Activated naive CD4-positive, alpha-beta T cell treated with anti-CD3 and anti-CD28 coated beads, Interleukin-2, amount 50 U/mL, for 72 hours (primary cell): ENCODE measurements at regions not wholly inside any gene's neighbourhood (a gene's known extent, or its start where the extent isn't known, plus 50 kb on each side); places are given as distances from the start of the nearest gene placed in this dataset.

Source experiments
- ATAC-seq, 2 donors: fragments of 150-1000 bp; cut with Tn5 transposase; 2 replicates each; pipeline ENCODE4 v1.10.0; 2021; ENCODE audit warnings: mild to moderate bottlenecking in 2 of 2, moderate library complexity in 2 of 2
- DNase-seq, 2 donors: peaks; one replicate each; pipeline ENCODE4 v3.0.0; 2021 to 2022; ENCODE audit warnings: low spot score in 2 of 2
- H3K27ac Mint-ChIP-seq, 2 donors: one replicate each; pipeline ENCODE4 v1.8.0; 2022; ENCODE audit warnings: mild to moderate bottlenecking in 2 of 2, mixed read lengths in 2 of 2
- H3K36me3 Mint-ChIP-seq, 2 donors: one replicate each; pipeline ENCODE4 v1.8.0; 2022; ENCODE audit warnings: mixed read lengths in 2 of 2
- H3K9me3 Mint-ChIP-seq, 2 donors: one replicate each; pipeline ENCODE4 v1.8.0; 2022; ENCODE audit warnings: mixed read lengths in 2 of 2

DNA sequence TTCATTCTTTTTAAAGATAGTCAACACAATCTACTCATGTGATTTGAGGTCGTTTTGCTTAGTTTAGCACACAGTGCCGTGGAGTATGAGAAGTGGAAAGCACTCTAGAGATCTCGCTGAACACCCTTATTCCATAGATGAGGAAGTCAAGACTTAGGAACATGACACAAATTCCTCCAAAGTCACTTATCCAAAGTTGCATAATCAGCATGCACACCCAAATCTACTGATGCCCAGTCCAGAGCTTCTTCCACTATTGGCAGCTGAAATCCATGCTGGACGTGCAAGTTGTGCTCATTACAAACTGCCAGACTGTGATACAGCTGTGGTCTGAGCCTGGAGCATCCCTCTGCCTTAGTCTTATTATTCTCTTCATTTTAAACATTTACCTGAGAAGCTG lies 83.5 kb upstream of the ZNF280D start:
- DNase-seq (no peak), ATAC-seq (no peak)
- Mint-ChIP-seq H3K9me3 (no peaks in the 10 kb centered on the region), H3K36me3 (no peaks in the 10 kb centered on the region), H3K27ac (no peak overlapping the region)

DNA sequence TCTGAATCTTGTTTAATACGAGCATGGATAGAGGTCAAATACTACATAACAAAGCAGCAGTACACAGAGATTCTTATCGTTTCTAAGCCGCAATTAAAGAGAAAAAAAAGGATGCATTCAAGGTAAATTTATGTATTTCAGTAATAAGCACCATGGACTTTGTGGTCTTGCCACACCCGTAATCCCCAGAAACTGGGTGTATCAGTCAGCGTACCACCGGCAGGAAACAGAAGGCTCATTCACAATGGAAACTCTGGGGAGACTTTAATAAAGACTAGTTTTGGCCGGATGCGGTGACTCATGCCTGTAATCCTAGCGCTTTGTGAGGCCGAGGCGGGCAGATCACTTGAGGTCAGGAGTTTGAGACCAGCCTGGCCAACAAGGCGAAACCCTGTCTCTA lies 81.9 kb upstream of the ZNF280D start:
- Mint-ChIP-seq H3K27ac (no peak overlapping the region), H3K36me3 (peaks cover 0 to 4% of the 10 kb centered on the region in 2 donors), H3K9me3 (peaks cover 0 to 6% of the 10 kb centered on the region in 2 donors)
- no peak for ATAC-seq
- no peak for DNase-seq

DNA sequence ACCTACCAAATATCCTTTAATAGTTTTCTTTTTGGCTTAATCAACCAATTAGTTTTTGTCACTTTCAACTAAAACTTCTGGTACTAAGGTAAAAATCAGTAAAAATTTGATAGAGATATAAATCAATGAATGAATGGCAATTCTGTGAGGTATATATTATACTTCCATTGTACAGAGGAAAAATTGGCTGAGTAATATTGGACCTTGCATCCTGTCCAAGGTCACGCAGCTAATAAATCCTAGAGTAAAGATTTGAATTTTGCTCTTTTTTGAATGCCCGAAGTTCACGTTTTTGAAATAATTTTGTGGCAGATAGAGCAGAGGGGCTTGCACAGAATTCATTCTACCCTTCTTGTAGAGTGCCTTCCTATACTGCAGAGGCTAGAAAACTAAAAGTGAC lies 81.1 kb upstream of the ZNF280D start:
- DNase-seq (no peak), ATAC-seq (no peak)
- peaks cover 0 to 4% of the 10 kb centered on the region in 2 donors for H3K36me3 Mint-ChIP-seq
- H3K9me3 Mint-ChIP-seq, result peaks cover 3 to 10% of the 10 kb centered on the region in 2 donors
- no peak overlapping the region for H3K27ac Mint-ChIP-seq

DNA sequence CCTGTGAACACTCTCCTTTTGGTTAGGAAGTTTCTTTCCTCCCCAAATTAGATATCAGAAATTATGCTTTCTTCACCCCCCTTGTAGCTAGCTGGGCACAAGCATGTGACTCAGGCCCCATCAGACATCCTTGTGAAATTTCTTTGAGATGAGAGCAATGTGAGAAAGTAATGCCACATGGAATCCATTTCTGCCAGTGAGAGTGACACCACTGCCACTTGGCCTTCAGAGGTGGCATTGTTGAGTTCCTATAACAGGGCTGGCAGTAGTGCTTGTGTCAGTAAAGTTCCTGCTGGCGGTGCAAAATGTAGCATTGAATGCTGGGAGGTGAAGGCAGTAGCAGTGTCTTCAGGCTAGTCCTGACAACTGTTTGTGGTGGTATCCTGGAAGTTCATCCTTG lies 80.7 kb upstream of the ZNF280D start:
- DNase-seq, result no peak
- H3K27ac Mint-ChIP-seq, result no peak overlapping the region

DNA sequence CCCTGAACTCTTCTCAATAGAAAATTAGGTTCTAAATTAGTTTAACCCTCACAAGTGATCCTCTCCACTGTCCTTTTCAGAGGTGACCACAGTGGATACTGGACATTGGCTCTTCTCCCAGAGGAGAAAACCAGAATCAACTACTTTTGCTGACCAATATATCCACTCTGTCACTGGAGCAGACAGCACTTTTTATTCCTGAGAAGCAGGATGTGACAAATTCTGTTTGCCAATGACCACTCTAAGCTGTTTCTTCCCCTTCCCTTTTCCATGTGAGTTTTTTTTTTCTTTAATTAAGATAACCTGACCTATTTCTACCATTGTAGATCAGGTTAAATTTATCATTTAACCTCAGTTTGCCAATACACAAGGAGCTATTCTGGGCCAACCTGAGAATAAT lies 79.7 kb upstream of the ZNF280D start:
- DNase-seq (no peak), ATAC-seq (no peak)
- Mint-ChIP-seq H3K9me3 (peaks cover 11 to 22% of the 10 kb centered on the region in 2 donors), H3K36me3 (peaks cover 14% of the 10 kb centered on the region in 2 donors), H3K27ac (no peak overlapping the region)

More for the DNA sequence above, 80.7 kb upstream of the ZNF280D start:
- Mint-ChIP-seq H3K36me3 (peaks cover 4 to 7% of the 10 kb centered on the region in 2 donors), H3K9me3 (peaks cover 6 to 13% of the 10 kb centered on the region in 2 donors)
- ATAC-seq, result no peak

DNA sequence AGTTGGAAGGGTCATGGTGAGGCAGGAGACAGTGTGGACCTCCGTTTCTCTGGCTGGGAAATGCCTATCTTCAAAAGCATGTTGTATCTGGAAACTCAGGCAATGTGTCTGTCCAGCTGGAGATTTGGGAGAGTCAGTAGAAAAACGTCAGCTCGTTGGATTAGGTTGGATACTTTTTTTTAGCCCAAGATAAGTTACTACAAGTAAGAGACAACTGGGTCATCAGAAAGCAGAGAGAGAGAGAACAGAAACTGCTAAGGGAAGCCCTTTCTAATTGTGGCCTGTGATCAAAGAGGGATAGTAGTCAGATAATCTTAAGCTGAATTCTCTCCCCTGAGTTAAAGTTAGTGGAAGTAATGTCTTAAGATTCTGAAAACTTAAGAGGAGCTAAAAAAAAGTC lies 78.9 kb upstream of the ZNF280D start:
- DNase-seq, result no peak
- Mint-ChIP-seq H3K36me3 (peaks cover 18% of the 10 kb centered on the region in 2 donors), H3K27ac (no peak overlapping the region), H3K9me3 (peaks cover 15 to 25% of the 10 kb centered on the region in 2 donors)
- ATAC-seq, result no peak

DNA sequence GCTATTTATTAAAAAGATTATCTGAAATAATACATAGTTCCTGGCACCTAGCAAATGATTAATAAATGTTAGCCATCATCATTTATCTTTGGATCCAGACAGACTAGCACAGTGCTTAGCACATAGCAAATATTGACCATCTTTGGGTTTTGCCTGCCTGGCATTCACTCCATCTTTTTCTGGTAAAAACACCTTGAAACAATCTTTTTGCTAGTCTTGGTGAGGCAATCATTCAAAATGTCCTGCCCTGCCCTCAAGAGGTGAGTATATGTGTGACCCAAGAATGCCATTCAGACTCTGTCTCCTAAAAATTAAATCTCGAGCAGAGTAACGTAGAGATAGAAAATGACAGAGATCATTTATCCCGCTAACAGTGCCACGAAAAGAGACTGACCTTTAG lies 78.3 kb upstream of the ZNF280D start:
- no peak overlapping the region for H3K27ac Mint-ChIP-seq
- peaks cover 18% of the 10 kb centered on the region in 2 donors for H3K36me3 Mint-ChIP-seq
- ATAC-seq (no peak), DNase-seq (no peak)
- peaks cover 15 to 29% of the 10 kb centered on the region in 2 donors for H3K9me3 Mint-ChIP-seq

DNA sequence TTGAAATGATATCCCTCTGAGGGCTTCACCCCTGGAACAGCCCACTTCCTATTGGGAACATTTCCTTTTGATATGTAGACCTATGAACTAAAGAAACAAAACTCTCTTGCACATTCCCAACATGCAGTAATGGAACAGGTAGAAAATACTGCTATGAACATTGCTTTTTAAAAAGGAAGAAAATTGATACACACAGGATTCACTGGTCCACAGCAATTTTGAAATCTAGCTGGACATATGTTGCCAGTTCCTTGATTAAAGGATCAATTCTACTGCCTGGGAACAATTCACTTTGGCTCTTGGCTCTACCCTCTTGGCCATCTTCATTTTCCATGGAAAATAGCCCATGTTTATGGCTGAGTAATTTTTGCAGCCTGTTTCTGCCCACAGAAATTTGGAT lies 74.9 kb upstream of the ZNF280D start:
- no peak for DNase-seq
- Mint-ChIP-seq H3K27ac (no peak overlapping the region), H3K36me3 (peaks cover 18% of the 10 kb centered on the region in 2 donors), H3K9me3 (peaks cover 15 to 29% of the 10 kb centered on the region in 2 donors)
- ATAC-seq, result no peak

DNA sequence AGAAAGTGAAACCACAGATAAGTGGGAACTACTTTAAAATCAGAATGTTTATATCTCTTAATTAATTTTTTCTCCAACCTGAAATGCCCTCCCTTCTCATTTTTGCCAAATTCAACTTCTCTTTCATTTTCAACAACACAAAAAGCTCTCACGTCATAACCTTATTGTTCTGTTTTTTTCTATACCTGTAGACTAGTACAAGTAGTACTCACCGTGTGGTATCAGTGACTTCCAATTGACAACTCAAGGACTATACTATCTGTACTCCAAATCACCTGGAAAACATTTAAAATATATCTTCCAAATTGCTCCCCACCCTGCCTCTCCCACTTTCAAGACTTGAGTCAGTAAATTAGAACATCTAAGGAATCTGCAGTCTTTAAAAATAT lies 72.8 kb upstream of the ZNF280D start:
- Mint-ChIP-seq H3K36me3 (peaks cover 18% of the 10 kb centered on the region in 2 donors), H3K9me3 (peaks cover 15 to 29% of the 10 kb centered on the region in 2 donors), H3K27ac (peak overlapping the region in 1 of 2 donors; percentile 27)
- peak in 1 of 2 donors; percentile 41 for ATAC-seq
- DNase-seq, result no peak

DNA sequence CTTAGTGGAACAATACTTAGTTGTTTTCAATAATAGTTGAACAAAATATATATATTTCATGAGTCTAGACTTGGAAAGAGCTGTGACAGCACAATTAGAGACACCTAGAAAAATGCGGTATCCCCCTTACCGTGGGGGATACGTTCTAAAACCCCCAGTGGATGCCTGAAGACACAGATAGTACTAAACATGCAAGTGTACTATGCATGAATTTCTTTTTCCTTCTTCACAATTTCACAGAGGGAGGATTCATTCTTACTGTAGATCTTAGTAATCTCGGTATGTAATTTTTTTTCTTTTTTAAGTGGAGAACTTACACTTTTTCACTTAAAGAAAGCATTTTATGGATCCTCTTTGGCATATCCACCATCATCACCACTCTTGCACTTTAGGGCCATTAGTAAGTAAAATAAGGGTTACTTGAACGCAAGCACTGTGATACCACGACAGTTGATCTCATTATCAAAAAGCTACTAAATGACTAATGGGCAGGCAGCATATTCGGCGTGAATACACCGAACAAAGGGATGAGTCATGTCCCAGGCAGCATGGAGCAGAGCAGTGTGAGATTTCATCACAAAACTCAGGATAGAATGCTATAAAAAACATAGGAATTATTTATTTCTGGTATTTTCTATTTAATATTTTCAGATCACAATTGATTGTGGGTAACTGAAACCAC lies 72.3 kb upstream of the ZNF280D start:
- peaks cover 15 to 24% of the 10 kb centered on the region in 2 donors for H3K9me3 Mint-ChIP-seq
- peak in 1 of 2 donors; percentile 14 for DNase-seq
- ATAC-seq, result peak; percentile 47 to 96
- H3K27ac Mint-ChIP-seq, result no peak overlapping the region
- H3K36me3 Mint-ChIP-seq, result peaks cover 15 to 18% of the 10 kb centered on the region in 2 donors

DNA sequence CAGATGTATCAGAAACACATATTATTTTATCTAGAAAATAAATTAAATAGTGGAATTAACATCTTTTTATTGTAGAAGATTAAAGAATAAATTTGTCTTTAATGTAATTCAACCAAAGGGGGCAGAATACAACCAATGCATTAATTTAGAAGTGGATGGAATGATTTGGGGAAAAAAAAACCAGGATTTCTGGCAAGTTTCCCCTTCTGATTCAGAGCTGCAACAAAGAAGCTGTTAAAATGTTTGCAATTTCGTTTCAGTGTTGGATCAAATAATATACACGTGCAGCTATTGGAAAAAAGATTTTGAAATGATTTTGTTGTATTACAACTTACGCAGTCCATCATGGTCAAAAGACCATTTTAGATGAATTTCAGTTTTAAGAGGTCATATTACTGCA lies 71.6 kb upstream of the ZNF280D start:
- Mint-ChIP-seq H3K36me3 (peaks cover 15 to 18% of the 10 kb centered on the region in 2 donors), H3K27ac (no peak overlapping the region), H3K9me3 (peaks cover 12 to 20% of the 10 kb centered on the region in 2 donors)
- no peak for DNase-seq
- no peak for ATAC-seq

DNA sequence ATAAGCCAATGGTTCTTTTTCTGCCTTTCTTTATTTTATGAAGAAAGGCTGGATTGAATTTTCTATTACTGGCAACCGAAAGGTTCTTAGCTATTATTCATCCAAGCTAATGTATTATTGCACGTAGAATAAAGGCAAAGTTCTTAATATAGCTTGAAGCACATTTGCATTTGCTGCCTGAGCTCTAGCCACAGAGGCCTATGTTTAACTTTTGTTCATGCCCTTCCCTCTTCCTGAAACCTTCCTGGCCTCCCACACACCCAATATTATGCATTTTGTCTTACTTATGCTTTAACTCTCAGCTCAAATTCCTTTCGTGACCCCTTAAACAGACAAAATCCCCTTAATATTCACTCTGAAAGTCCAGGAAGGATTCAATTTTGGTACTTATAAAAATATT lies 71.0 kb upstream of the ZNF280D start:
- H3K36me3 Mint-ChIP-seq, result peaks cover 14 to 17% of the 10 kb centered on the region in 2 donors
- ATAC-seq (no peak), DNase-seq (no peak)
- peaks cover 12 to 18% of the 10 kb centered on the region in 2 donors for H3K9me3 Mint-ChIP-seq
- no peak overlapping the region for H3K27ac Mint-ChIP-seq

DNA sequence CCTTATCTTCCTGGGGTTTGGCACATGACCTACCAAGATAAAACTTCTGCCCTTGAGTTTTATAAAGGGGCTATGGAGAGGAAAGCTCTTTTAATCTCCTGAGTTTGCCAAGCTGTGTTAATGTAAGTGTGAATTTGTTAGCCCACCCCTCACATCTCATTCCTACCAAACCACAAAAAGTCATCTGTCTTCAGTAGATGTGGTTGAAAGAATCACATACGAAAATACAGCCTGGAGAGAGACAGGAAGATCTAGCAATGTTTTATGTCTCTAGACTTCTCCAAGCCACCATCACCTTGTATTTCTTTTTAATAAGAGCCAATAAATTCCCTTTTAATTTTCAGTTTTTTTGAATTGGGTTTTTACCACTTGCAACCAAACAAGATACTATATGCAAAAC lies 68.9 kb upstream of the ZNF280D start:
- Mint-ChIP-seq H3K36me3 (no peaks in the 10 kb centered on the region), H3K27ac (no peak overlapping the region), H3K9me3 (peaks cover 0 to 4% of the 10 kb centered on the region in 2 donors)
- ATAC-seq, result no peak
- no peak for DNase-seq

DNA sequence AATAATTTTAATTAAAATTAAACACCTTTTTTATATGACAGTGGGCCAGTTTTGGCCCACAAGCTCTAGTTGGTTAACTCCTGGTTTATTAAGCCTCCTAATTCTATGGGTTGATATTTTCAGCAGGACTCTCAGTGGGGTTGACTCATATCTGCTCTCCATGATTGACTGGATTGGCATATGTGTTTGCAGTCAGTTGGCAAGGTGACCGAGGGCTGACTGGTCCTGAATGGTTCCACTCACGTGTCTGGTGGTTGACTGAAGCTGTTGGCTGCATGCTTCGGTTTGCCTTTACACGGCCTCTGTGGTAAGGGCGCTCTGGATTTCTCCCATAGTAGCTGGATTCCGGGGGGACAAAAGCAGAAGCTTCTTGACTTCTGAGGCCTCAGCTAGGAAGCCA lies 65.3 kb upstream of the ZNF280D start:
- DNase-seq, result peak in 1 of 2 donors; percentile 21
- no peak overlapping the region for H3K27ac Mint-ChIP-seq
- ATAC-seq, result peak; percentile 52 to 94
- no peaks in the 10 kb centered on the region for H3K9me3 Mint-ChIP-seq
- H3K36me3 Mint-ChIP-seq, result no peaks in the 10 kb centered on the region

DNA sequence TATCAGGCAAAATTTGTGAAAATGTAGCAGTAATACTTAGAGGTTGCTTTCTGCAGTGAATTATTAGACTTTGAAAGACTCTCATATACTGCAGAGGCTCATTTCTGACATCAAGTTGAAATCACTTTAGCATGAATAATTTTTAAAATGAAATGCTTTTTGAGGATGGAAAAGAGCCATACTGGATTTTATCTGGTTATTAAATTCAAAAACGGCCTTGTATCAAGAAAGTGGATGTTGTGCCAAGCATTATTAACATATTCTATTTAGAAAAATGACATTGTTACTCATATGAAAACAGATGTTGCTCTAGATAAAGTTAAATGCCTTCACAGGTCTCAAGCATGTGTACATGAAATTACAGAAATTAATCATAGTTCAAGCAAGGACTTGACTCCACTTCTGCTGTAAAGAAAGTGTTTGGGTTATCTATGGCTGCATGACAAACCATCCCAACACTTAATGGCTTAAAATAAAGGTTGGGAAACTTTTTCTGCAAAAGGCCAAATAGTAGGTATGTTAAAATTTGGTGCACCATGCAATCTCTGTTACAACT lies 64.5 kb upstream of the ZNF280D start:
- no peaks in the 10 kb centered on the region for H3K36me3 Mint-ChIP-seq

DNA sequence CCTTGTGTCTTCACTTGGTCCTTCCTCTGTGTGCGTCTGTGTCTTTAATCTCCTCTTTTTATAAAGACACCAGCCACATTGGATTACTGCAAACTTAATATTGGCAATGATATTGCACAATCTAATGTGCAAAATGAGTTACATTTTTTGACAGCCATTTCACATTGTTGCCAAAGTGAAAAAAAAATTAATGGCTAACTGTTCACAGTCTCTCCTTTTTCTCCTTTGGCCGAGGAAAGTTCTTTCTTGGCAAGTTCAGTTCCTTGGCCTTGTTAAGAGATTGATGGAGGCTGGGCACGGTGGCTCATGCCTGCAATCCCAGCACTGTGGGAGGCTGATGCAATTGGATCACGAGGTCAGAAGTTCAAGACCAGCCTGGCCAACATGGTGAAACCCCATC lies 62.2 kb upstream of the ZNF280D start:
- Mint-ChIP-seq H3K36me3 (no peaks in the 10 kb centered on the region), H3K9me3 (peaks cover 0 to 11% of the 10 kb centered on the region in 2 donors), H3K27ac (no peak overlapping the region)
- ATAC-seq (no peak), DNase-seq (no peak)

More for the DNA sequence above, 64.5 kb upstream of the ZNF280D start:
- no peak for DNase-seq
- Mint-ChIP-seq H3K9me3 (no peaks in the 10 kb centered on the region), H3K27ac (no peak overlapping the region)
- ATAC-seq, result no peak

DNA sequence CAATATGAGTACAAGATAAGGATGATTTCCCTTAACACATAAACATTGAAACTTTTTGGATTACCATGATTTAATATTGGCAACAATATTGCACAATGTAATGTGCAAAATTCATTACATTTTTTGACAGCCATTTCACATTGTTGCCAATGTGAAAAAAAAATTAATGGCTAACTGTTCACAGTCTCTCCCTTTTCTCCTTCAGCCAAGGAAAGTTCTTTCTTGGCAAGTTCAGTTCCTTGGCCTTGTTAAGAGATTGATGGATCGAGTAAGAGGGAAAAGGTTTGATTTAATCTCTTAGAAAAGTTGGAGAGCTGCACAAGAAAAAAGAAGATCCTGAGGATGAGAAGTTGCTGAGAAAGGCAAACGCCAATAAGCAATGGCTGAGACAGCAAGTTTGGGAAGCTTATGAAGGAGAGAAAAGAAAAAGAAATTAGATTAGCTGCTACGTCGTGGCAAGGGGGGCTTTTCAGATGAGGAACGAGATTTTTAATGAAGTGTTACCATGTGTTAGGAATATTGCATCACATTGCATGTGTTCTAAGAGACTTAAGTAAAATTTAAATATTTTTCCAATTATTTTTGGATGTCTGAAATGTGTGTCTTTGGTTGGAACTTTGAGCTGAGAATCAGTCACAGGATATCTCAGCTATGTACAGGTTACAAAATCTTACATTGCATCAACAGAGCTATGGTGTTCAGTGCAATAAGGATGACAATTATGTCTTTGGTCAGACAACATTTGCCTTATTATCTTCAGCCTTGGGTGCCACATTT lies 61.4 kb upstream of the ZNF280D start:
- ATAC-seq (no peak), DNase-seq (no peak)
- peaks cover 0 to 11% of the 10 kb centered on the region in 2 donors for H3K9me3 Mint-ChIP-seq
- H3K27ac Mint-ChIP-seq, result no peak overlapping the region
- H3K36me3 Mint-ChIP-seq, result no peaks in the 10 kb centered on the region
